DOHH2 (cell line): ENCODE measurements at regions not wholly inside any gene's neighbourhood (a gene's known extent, or its start where the extent isn't known, plus 50 kb on each side); places are given as distances from the start of the nearest gene placed in this dataset.

ENCODE experiments used
- EZH2phosphoT487 ChIP-seq: fragments of 200-600 bp; sonication (generic); IDR thresholded peaks from 2 replicates; pipeline ENCODE4 v1.6.1; 2017; ENCODE audit warnings: borderline replicate concordance, mild to moderate bottlenecking, antibody characterized with exemption, low read length, moderate library complexity, mixed read lengths
- TF ChIP-seq, protein P1 (sequence below): fragments of 200-600 bp; sonication (generic); IDR thresholded peaks from one replicate; pipeline ENCODE4 v1.5.1; 2014; ENCODE audit warnings: antibody characterized with exemption, mild to moderate bottlenecking, low read depth, low read length; ENCODE audit not compliant: poor library complexity, severe bottlenecking

DNA sequence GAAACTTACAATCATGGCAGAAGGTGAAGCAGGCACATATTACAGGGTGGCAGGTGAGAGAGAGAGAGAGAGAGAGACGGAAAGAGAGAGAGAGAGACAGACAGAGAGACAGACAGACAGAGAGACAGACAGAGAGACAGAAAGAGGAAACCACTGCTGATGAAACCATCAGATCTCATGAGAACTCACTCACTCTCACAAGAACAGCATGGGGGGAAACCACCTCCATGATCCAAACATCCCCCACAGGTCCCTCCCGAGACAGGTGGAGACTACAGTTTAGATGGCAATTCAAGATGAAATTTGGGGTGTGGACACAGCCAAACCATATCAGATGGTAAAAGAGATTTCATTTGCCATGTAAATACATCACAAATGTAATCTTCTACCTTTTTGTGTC lies 708.1 kb downstream of the MRPL39 start:
- TF ChIP-seq, protein P1, sequence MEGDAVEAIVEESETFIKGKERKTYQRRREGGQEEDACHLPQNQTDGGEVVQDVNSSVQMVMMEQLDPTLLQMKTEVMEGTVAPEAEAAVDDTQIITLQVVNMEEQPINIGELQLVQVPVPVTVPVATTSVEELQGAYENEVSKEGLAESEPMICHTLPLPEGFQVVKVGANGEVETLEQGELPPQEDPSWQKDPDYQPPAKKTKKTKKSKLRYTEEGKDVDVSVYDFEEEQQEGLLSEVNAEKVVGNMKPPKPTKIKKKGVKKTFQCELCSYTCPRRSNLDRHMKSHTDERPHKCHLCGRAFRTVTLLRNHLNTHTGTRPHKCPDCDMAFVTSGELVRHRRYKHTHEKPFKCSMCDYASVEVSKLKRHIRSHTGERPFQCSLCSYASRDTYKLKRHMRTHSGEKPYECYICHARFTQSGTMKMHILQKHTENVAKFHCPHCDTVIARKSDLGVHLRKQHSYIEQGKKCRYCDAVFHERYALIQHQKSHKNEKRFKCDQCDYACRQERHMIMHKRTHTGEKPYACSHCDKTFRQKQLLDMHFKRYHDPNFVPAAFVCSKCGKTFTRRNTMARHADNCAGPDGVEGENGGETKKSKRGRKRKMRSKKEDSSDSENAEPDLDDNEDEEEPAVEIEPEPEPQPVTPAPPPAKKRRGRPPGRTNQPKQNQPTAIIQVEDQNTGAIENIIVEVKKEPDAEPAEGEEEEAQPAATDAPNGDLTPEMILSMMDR, result no peak
- TF ChIP-seq EZH2phosphoT487, result no peak
